CD8-positive, alpha-beta memory T cell (primary cell): ENCODE measurements at regions not wholly inside any gene's neighbourhood (a gene's known extent, or its start where the extent isn't known, plus 50 kb on each side); places are given as distances from the start of the nearest gene placed in this dataset.

Source experiments
- CTCF ChIA-PET: fragments of 350-600 bp; sonication (Branson Sonifier 250); formaldehyde crosslinking; loops from one replicate; lab custom pipeline; 2021; ENCODE audit warnings: antibody characterized with exemption; lab: Charles Lee
- POLR2A ChIA-PET: fragments of 350-600 bp; sonication (Branson Sonifier 250); formaldehyde crosslinking; loops from one replicate; lab custom pipeline; 2021; ENCODE audit warnings: antibody characterized with exemption; lab: Charles Lee
- DNase-seq, 5 donors: peaks; one replicate each; pipeline versions ENCODE4 v3.0.0 to v3.0.0-alpha.2; 2020 to 2022; ENCODE audit warnings: mixed read lengths in 1 of 5
- H3K27ac ChIP-seq: one replicate; pipeline ENCODE4 v1.7.0; 2013; ENCODE audit warnings: low read depth, mild to moderate bottlenecking, low read length, moderate library complexity
- H3K27me3 ChIP-seq: 2 replicates; pipeline ENCODE4 v1.7.0; 2013; ENCODE audit warnings: low read length, mild to moderate bottlenecking; ENCODE audit not compliant: insufficient read depth, poor library complexity, severe bottlenecking
- H3K36me3 ChIP-seq: 2 replicates; pipeline ENCODE4 v1.7.0; 2013; ENCODE audit warnings: mild to moderate bottlenecking, low read length, moderate library complexity; ENCODE audit not compliant: insufficient read depth
- H3K4me1 ChIP-seq: 2 replicates; pipeline ENCODE4 v1.7.0; 2013; ENCODE audit warnings: mild to moderate bottlenecking, low read length, moderate library complexity; ENCODE audit not compliant: insufficient read depth
- H3K4me3 ChIP-seq: 2 replicates; pipeline ENCODE4 v1.7.0; 2013; ENCODE audit warnings: mild to moderate bottlenecking, low read length
- H3K9me3 ChIP-seq: 2 replicates; pipeline ENCODE4 v1.7.0; 2013; ENCODE audit warnings: mild to moderate bottlenecking, low read length
- H3K27ac Mint-ChIP-seq, 8 donors: one replicate each; pipeline ENCODE4 v1.8.0; 2020 to 2021; ENCODE audit warnings: mixed read lengths in 8 of 8, mild to moderate bottlenecking in 6 of 8, inconsistent platforms in 3 of 8, moderate library complexity in 3 of 8
- H3K27me3 Mint-ChIP-seq, 2 donors: one replicate each; pipeline ENCODE4 v1.8.0; 2020 to 2021; ENCODE audit warnings: mixed read lengths in 2 of 2, mild to moderate bottlenecking in 1 of 2, moderate library complexity in 1 of 2
- H3K36me3 Mint-ChIP-seq, 3 donors: one replicate each; pipeline ENCODE4 v1.8.0; 2020 to 2021; ENCODE audit warnings: mixed read lengths in 3 of 3, inconsistent platforms in 1 of 3, mild to moderate bottlenecking in 1 of 3
- H3K4me1 Mint-ChIP-seq, 3 donors: one replicate each; pipeline ENCODE4 v1.8.0; 2020 to 2021; ENCODE audit warnings: mixed read lengths in 3 of 3, inconsistent platforms in 1 of 3, mild to moderate bottlenecking in 1 of 3
- H3K4me3 Mint-ChIP-seq, 7 donors: one replicate each; pipeline ENCODE4 v1.8.0; 2020 to 2021; ENCODE audit warnings: mixed read lengths in 7 of 7, mild to moderate bottlenecking in 6 of 7, moderate library complexity in 4 of 7, inconsistent platforms in 2 of 7
- H3K9me3 Mint-ChIP-seq, 5 donors: one replicate each; pipeline ENCODE4 v1.8.0; 2020 to 2022; ENCODE audit warnings: mixed read lengths in 5 of 5, mild to moderate bottlenecking in 3 of 5, moderate library complexity in 2 of 5, inconsistent platforms in 1 of 5

GRCh38 chr1:184324972-184325371, 61.9 kb upstream of the C1orf21 start:
- no peaks in the 10 kb centered on the region for H3K4me1 ChIP-seq
- no peak overlapping the region for H3K27ac ChIP-seq
- ChIA-PET POLR2A (no interaction called here), CTCF (no interaction called here)
- Mint-ChIP-seq H3K4me1 (no peaks in the 10 kb centered on the region), H3K36me3 (no peaks in the 10 kb centered on the region), H3K27me3 (peaks cover 18 to 42% of the 10 kb centered on the region in 2 donors), H3K4me3 (no peak overlapping the region), H3K9me3 (no peaks in the 10 kb centered on the region), H3K27ac (no peak overlapping the region)
- no peaks in the 10 kb centered on the region for H3K9me3 ChIP-seq
- no peak overlapping the region for H3K4me3 ChIP-seq
- DNase-seq, result no peak
- H3K36me3 ChIP-seq, result no peaks in the 10 kb centered on the region
- peaks cover 5% of the 10 kb centered on the region for H3K27me3 ChIP-seq

- H3K27ac ChIP-seq, result no peak overlapping the region
- CTCF ChIA-PET, result no interaction called here
- POLR2A ChIA-PET, result no interaction called here
- H3K4me3 Mint-ChIP-seq, result no peak overlapping the region
- peaks cover 21 to 52% of the 10 kb centered on the region in 2 donors for H3K27me3 Mint-ChIP-seq
- no peaks in the 10 kb centered on the region for H3K36me3 ChIP-seq
- H3K9me3 ChIP-seq, result no peaks in the 10 kb centered on the region
- H3K4me1 Mint-ChIP-seq, result no peaks in the 10 kb centered on the region
- no peak overlapping the region for H3K4me3 ChIP-seq
- no peak overlapping the region for H3K27ac Mint-ChIP-seq
- no peaks in the 10 kb centered on the region for H3K4me1 ChIP-seq
- no peaks in the 10 kb centered on the region for H3K36me3 Mint-ChIP-seq
- H3K9me3 Mint-ChIP-seq, result no peaks in the 10 kb centered on the region
- DNase-seq, result no peak
- H3K27me3 ChIP-seq, result peaks cover 5% of the 10 kb centered on the region
These were observed 60.6 kb upstream of the C1orf21 start for GRCh38 chr1:184326278-184326677.

GRCh38 chr1:184329245-184329953, 57.4 kb upstream of the C1orf21 start:
- no peak for DNase-seq
- H3K27ac ChIP-seq, result no peak overlapping the region
- H3K27me3 ChIP-seq, result peaks cover 5% of the 10 kb centered on the region
- H3K4me3 ChIP-seq, result no peak overlapping the region
- no peaks in the 10 kb centered on the region for H3K4me1 ChIP-seq
- CTCF ChIA-PET, result no interaction called here
- POLR2A ChIA-PET, result no interaction called here
- H3K9me3 ChIP-seq, result no peaks in the 10 kb centered on the region
- Mint-ChIP-seq H3K27me3 (peaks cover 21 to 58% of the 10 kb centered on the region in 2 donors), H3K4me3 (no peak overlapping the region), H3K27ac (no peak overlapping the region), H3K4me1 (no peaks in the 10 kb centered on the region), H3K9me3 (peaks cover 0 to 2% (median 0%) of the 10 kb centered on the region in 5 donors), H3K36me3 (no peaks in the 10 kb centered on the region)
- no peaks in the 10 kb centered on the region for H3K36me3 ChIP-seq

- H3K4me1 ChIP-seq, result no peaks in the 10 kb centered on the region
These were observed 56.6 kb upstream of the C1orf21 start for GRCh38 chr1:184329962-184330868.

GRCh38 chr1:184330875-184331274, 56.0 kb upstream of the C1orf21 start:
- Histone ChIP-seq H3K4me3 (no peak overlapping the region), H3K27me3 (peaks cover 5% of the 10 kb centered on the region), H3K27ac (no peak overlapping the region), H3K9me3 (no peaks in the 10 kb centered on the region), H3K36me3 (no peaks in the 10 kb centered on the region), H3K4me1 (no peaks in the 10 kb centered on the region)
- Mint-ChIP-seq H3K36me3 (no peaks in the 10 kb centered on the region), H3K27ac (no peak overlapping the region), H3K9me3 (peaks cover 0 to 2% (median 0%) of the 10 kb centered on the region in 5 donors), H3K4me1 (no peaks in the 10 kb centered on the region), H3K27me3 (peaks cover 18 to 44% of the 10 kb centered on the region in 2 donors), H3K4me3 (no peak overlapping the region)
- DNase-seq, result no peak
- ChIA-PET POLR2A (no interaction called here), CTCF (no interaction called here)

More at GRCh38 chr1:184329962-184330868, 56.6 kb upstream of the C1orf21 start:
- Histone ChIP-seq H3K9me3 (no peaks in the 10 kb centered on the region), H3K4me3 (no peak overlapping the region), H3K27me3 (peaks cover 5% of the 10 kb centered on the region), H3K36me3 (no peaks in the 10 kb centered on the region), H3K27ac (no peak overlapping the region)
- CTCF ChIA-PET, result no interaction called here
- H3K27me3 Mint-ChIP-seq, result peaks cover 21 to 50% of the 10 kb centered on the region in 2 donors
- H3K4me3 Mint-ChIP-seq, result no peak overlapping the region
- H3K36me3 Mint-ChIP-seq, result no peaks in the 10 kb centered on the region
- peaks cover 0 to 2% (median 0%) of the 10 kb centered on the region in 5 donors for H3K9me3 Mint-ChIP-seq
- DNase-seq, result no peak
- H3K27ac Mint-ChIP-seq, result no peak overlapping the region
- H3K4me1 Mint-ChIP-seq, result no peaks in the 10 kb centered on the region
- POLR2A ChIA-PET, result no interaction called here
